ENCODE measurements at regions not wholly inside any gene's neighbourhood (a gene's known extent, or its start where the extent isn't known, plus 50 kb on each side); places are given as distances from the start of the nearest gene placed in this dataset.

DNA sequence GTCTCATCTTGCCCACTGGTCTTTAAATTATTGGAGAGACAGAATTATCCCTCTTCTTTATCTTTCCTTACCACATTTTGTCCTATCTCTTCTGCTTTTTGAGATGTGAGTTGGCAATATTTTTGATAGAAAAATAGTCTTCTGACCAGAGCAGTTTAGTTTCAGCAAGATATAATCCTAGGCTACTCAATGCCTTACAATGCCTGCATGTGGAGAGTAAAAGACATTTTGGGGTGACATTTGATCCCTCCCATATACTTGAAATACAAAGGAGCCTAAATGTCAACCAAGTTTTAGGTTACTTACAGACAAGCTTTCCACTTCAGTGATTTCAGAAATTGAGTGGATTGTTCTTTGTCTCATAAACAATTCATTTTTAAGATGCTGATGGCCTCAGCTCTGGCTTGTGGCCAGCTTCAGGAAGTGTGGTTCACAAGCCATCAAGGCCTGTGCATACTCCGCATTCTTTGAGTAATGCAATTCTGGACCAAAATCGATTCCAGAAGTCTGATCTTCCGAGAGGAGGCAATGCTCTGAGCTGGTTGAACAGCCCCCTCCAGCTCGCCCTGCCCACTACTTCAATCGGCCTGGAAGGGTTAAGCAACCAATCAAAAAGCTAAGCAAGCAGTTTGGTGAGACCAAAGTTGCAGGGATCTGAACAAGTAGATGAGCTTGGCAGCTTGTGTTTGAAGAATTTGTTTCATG lies 274.4 kb downstream of the BLID start:
- Histone ChIP-seq H3K4me1 (no peaks in the 10 kb centered on the region), H3K27me3 (no peaks in the 10 kb centered on the region), H3K27ac (no peak overlapping the region)

DNA sequence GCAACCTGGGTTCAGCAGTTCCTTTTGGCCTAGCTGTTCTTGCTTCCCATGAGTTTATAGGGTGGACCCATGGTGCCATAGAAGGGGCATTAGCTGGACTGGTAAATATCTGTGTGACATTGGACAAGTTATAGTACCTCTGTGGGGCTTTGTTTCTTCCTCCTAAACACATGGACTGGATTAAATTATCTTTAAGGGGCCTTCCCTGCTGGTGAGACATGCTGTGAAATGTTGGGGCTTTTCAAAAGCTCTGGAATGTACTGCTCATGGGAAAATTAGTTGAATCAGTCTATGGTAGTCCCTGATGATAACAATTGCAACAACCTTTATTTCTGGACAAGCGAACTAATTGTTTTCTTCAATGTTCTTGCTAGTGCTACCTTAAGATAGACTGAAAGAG lies 276.2 kb downstream of the BLID start:
- no peaks in the 10 kb centered on the region for H3K9me3 ChIP-seq
- intact Hi-C loops (cut with DNase I; ENCODE audit: low total_unique reads) = no loop called here

More for the DNA sequence above, 274.4 kb downstream of the BLID start:
- 59 to 63% methylated on average over 5 of the region's 5 CpGs for WGBS, 2 donors
- TF ChIP-seq, protein P1, sequence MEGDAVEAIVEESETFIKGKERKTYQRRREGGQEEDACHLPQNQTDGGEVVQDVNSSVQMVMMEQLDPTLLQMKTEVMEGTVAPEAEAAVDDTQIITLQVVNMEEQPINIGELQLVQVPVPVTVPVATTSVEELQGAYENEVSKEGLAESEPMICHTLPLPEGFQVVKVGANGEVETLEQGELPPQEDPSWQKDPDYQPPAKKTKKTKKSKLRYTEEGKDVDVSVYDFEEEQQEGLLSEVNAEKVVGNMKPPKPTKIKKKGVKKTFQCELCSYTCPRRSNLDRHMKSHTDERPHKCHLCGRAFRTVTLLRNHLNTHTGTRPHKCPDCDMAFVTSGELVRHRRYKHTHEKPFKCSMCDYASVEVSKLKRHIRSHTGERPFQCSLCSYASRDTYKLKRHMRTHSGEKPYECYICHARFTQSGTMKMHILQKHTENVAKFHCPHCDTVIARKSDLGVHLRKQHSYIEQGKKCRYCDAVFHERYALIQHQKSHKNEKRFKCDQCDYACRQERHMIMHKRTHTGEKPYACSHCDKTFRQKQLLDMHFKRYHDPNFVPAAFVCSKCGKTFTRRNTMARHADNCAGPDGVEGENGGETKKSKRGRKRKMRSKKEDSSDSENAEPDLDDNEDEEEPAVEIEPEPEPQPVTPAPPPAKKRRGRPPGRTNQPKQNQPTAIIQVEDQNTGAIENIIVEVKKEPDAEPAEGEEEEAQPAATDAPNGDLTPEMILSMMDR (IDR thresholded peaks at IDR 0.05) = no peak
- no peak for TF ChIP-seq POLR2A (IDR thresholded peaks at IDR 0.05)
- no peak for DNase-seq
- intact Hi-C loops (cut with DNase I; ENCODE audit: low total_unique reads) = no loop called here
- no peaks in the 10 kb centered on the region for H3K9me3 ChIP-seq
- H3K4me3 ChIP-seq = no peak overlapping the region
- no peaks in the 10 kb centered on the region for H3K36me3 ChIP-seq (ENCODE audit: low read depth, missing control alignments)

DNA sequence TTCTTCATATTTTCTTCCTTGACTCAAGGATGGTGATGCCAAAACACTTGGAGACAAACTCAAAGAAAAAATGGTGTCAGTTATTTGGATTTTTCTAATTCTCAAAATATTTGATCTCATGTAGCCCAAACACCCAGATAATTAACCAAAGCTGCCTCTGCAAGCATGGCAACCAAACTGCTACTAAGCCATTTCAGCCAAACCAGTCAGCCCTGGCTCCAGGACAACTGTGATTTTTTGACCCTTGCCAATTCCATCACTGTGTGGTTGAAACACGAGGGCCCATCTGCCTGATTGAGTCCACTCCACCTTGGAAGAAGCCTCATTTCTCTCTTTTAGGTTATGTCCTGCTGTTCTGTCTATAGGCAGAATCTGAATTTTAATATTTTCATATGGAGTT lies 277.4 kb downstream of the BLID start:
- Histone ChIP-seq H3K36me3 (ENCODE audit: low read depth, missing control alignments) (no peaks in the 10 kb centered on the region), H3K4me3 (no peak overlapping the region), H3K27ac (no peak overlapping the region), H3K27me3 (no peaks in the 10 kb centered on the region), H3K4me1 (no peaks in the 10 kb centered on the region), H3K9me3 (no peaks in the 10 kb centered on the region)
- WGBS, 2 donors = 92 to 94% methylated on average over 1 of the region's 1 CpG
- no peak for DNase-seq
- intact Hi-C loops (cut with DNase I; ENCODE audit: low total_unique reads) = no loop called here
- TF ChIP-seq POLR2A (IDR thresholded peaks at IDR 0.05) = no peak
- TF ChIP-seq, protein P1 (IDR thresholded peaks at IDR 0.05) = no peak

More for the DNA sequence above, 276.2 kb downstream of the BLID start:
- TF ChIP-seq POLR2A (IDR thresholded peaks at IDR 0.05) = no peak
- TF ChIP-seq, protein P1 (IDR thresholded peaks at IDR 0.05) = no peak
- Histone ChIP-seq H3K4me3 (no peak overlapping the region), H3K27me3 (no peaks in the 10 kb centered on the region), H3K36me3 (ENCODE audit: low read depth, missing control alignments) (no peaks in the 10 kb centered on the region), H3K4me1 (no peaks in the 10 kb centered on the region), H3K27ac (no peak overlapping the region)
- WGBS, 2 donors = 63 to 81% methylated on average over 1 of the region's 1 CpG
- DNase-seq = no peak

DNA sequence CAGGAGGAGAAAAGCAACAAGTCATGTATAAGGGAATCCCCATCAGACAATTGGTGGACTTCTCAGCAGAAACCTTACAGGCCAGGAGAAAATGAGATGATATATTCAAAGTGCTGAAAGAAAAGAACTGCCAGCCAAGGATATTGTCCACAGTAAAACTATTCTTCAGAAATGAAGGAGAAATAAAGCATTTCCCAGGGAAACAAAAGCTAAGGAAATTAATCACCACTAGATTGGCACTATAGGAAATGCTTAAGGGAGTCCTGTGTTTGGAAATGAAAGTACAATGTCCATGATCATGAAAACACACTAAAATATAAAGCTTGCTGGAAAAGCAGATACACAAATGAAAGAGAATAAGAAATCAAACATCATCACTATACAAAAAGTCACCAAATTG lies 282.0 kb downstream of the BLID start:
- intact Hi-C loops (cut with DNase I; ENCODE audit: low total_unique reads) = no loop called here
- no peaks in the 10 kb centered on the region for H3K4me1 ChIP-seq
- DNase-seq = no peak
- H3K4me3 ChIP-seq = no peak overlapping the region
- H3K9me3 ChIP-seq = no peaks in the 10 kb centered on the region
- no peaks in the 10 kb centered on the region for H3K27me3 ChIP-seq
- no peak overlapping the region for H3K27ac ChIP-seq
- no peaks in the 10 kb centered on the region for H3K36me3 ChIP-seq (ENCODE audit: low read depth, missing control alignments)
- TF ChIP-seq, protein P1 (IDR thresholded peaks at IDR 0.05) = no peak
- no peak for TF ChIP-seq POLR2A (IDR thresholded peaks at IDR 0.05)

DNA sequence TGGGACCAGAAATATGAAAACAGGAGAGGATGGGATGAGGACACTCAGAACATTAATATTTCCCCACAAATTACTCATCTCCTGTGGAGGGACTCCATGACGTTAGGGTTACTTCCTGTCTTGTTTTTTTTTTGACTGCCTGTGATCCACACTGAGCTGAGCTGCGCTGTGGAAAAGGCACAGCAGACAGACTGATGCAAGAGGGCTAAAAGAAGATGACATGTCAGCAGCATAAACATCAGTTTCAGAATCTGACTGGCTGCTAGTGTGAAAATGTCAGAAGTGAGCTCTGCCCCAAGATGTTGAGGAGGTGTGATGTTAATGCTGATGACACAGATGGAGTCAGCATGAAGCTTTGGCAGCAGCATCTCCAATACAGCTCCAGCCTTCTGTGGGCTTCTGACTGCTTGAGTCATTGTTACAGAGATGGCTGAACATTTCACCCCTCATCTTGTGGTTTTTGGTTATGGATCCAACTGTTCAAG lies 286.8 kb downstream of the BLID start:
- no peak overlapping the region for H3K27ac ChIP-seq
- TF ChIP-seq POLR2A (IDR thresholded peaks at IDR 0.05) = no peak
- TF ChIP-seq, protein P1 (IDR thresholded peaks at IDR 0.05) = no peak

More for the DNA sequence above, 286.8 kb downstream of the BLID start:
- DNase-seq = no peak
- Histone ChIP-seq H3K36me3 (ENCODE audit: low read depth, missing control alignments) (no peaks in the 10 kb centered on the region), H3K4me3 (no peak overlapping the region), H3K9me3 (no peaks in the 10 kb centered on the region), H3K4me1 (no peaks in the 10 kb centered on the region), H3K27me3 (no peaks in the 10 kb centered on the region)
- intact Hi-C loops (cut with DNase I; ENCODE audit: low total_unique reads) = no loop called here
- WGBS, 2 donors = 31 to 57% methylated on average over 2 of the region's 2 CpGs

Data from testis (tissue), 2 donors.